ENCODE measurements at regions not wholly inside any gene's neighbourhood (a gene's known extent, or its start where the extent isn't known, plus 50 kb on each side); places are given as distances from the start of the nearest gene placed in this dataset.

GRCh38 chr9:1580215-1580614, 434.9 kb upstream of the SMARCA2 start:
- Histone ChIP-seq H2AFZ (ENCODE audit: low read depth, low read length) (no peak overlapping the region), H4K20me1 (ENCODE audit: insufficient read depth, low read length) (no peaks in the 10 kb centered on the region), H3K27me3 (ENCODE audit: insufficient read depth, low read length, poor library complexity) (no peaks in the 10 kb centered on the region), H3K9ac (ENCODE audit: low read depth, low read length) (no peak overlapping the region), H3K4me3 (ENCODE audit: low read depth in 1 of 2, low read length in 2 of 2) (no peak overlapping the region), H3K4me2 (ENCODE audit: insufficient read depth, low read length) (no peak overlapping the region), H3K27ac (ENCODE audit: low read length) (no peak overlapping the region), H3K4me1 (ENCODE audit: insufficient read depth, low read length) (no peaks in the 10 kb centered on the region), H3K36me3 (ENCODE audit: insufficient read depth, low read length) (no peaks in the 10 kb centered on the region), H3K9me3 (ENCODE audit: insufficient read depth, low read length, severe bottlenecking) (no peaks in the 10 kb centered on the region), H3K79me2 (ENCODE audit: insufficient read depth, low read length) (no peaks in the 10 kb centered on the region)
- TF ChIP-seq EZH2 (IDR thresholded peaks at IDR 0.05; ENCODE audit: borderline replicate concordance, low read depth, low read length, severe bottlenecking) (no peak), CTCF (IDR thresholded peaks at IDR 0.05; ENCODE audit: borderline replicate concordance, extremely low read depth, low read length, poor library complexity, severe bottlenecking) (no peak)
- DNase-seq, result no peak
- ATAC-seq (ENCODE audit: insufficient read depth, low read depth), result no peak

- TF ChIP-seq CTCF (IDR thresholded peaks at IDR 0.05; ENCODE audit: borderline replicate concordance, extremely low read depth, low read length, poor library complexity, severe bottlenecking), result no peak
- no peak for TF ChIP-seq EZH2 (IDR thresholded peaks at IDR 0.05; ENCODE audit: borderline replicate concordance, low read depth, low read length, severe bottlenecking)
- Histone ChIP-seq H3K9me3 (ENCODE audit: insufficient read depth, low read length, severe bottlenecking) (no peaks in the 10 kb centered on the region), H3K27me3 (ENCODE audit: insufficient read depth, low read length, poor library complexity) (no peaks in the 10 kb centered on the region), H4K20me1 (ENCODE audit: insufficient read depth, low read length) (no peaks in the 10 kb centered on the region), H3K4me2 (ENCODE audit: insufficient read depth, low read length) (no peak overlapping the region), H3K27ac (ENCODE audit: low read length) (no peak overlapping the region), H3K4me1 (ENCODE audit: insufficient read depth, low read length) (no peaks in the 10 kb centered on the region), H3K36me3 (ENCODE audit: insufficient read depth, low read length) (no peaks in the 10 kb centered on the region), H2AFZ (ENCODE audit: low read depth, low read length) (no peak overlapping the region), H3K4me3 (ENCODE audit: low read depth in 1 of 2, low read length in 2 of 2) (no peak overlapping the region), H3K9ac (ENCODE audit: low read depth, low read length) (no peak overlapping the region), H3K79me2 (ENCODE audit: insufficient read depth, low read length) (no peaks in the 10 kb centered on the region)
- no peak for ATAC-seq (ENCODE audit: insufficient read depth, low read depth)
- no peak for DNase-seq
Observed at GRCh38 chr9:1581926-1582325, 433.2 kb upstream of the SMARCA2 start.

- H3K27me3 ChIP-seq (ENCODE audit: insufficient read depth, low read length, poor library complexity), result no peaks in the 10 kb centered on the region
- no peak for TF ChIP-seq EZH2 (IDR thresholded peaks at IDR 0.05; ENCODE audit: borderline replicate concordance, low read depth, low read length, severe bottlenecking)
- no peak for TF ChIP-seq CTCF (IDR thresholded peaks at IDR 0.05; ENCODE audit: borderline replicate concordance, extremely low read depth, low read length, poor library complexity, severe bottlenecking)
- no peak overlapping the region for H3K4me2 ChIP-seq (ENCODE audit: insufficient read depth, low read length)
- H3K4me3 ChIP-seq (ENCODE audit: low read depth in 1 of 2, low read length in 2 of 2), result no peak overlapping the region
- no peak for ATAC-seq (ENCODE audit: insufficient read depth, low read depth)
- no peaks in the 10 kb centered on the region for H4K20me1 ChIP-seq (ENCODE audit: insufficient read depth, low read length)
- no peak overlapping the region for H2AFZ ChIP-seq (ENCODE audit: low read depth, low read length)
- H3K36me3 ChIP-seq (ENCODE audit: insufficient read depth, low read length), result no peaks in the 10 kb centered on the region
- DNase-seq, result no peak
- H3K9ac ChIP-seq (ENCODE audit: low read depth, low read length), result no peak overlapping the region
- H3K27ac ChIP-seq (ENCODE audit: low read length), result no peak overlapping the region
- H3K4me1 ChIP-seq (ENCODE audit: insufficient read depth, low read length), result no peaks in the 10 kb centered on the region
- H3K79me2 ChIP-seq (ENCODE audit: insufficient read depth, low read length), result no peaks in the 10 kb centered on the region
- H3K9me3 ChIP-seq (ENCODE audit: insufficient read depth, low read length, severe bottlenecking), result no peaks in the 10 kb centered on the region
Observed at GRCh38 chr9:1591310-1591709, 423.8 kb upstream of the SMARCA2 start.

- no peaks in the 10 kb centered on the region for H3K36me3 ChIP-seq (ENCODE audit: insufficient read depth, low read length)
- TF ChIP-seq EZH2 (IDR thresholded peaks at IDR 0.05; ENCODE audit: borderline replicate concordance, low read depth, low read length, severe bottlenecking) (no peak), CTCF (IDR thresholded peaks at IDR 0.05; ENCODE audit: borderline replicate concordance, extremely low read depth, low read length, poor library complexity, severe bottlenecking) (no peak)
- no peaks in the 10 kb centered on the region for H3K4me1 ChIP-seq (ENCODE audit: insufficient read depth, low read length)
- no peaks in the 10 kb centered on the region for H3K79me2 ChIP-seq (ENCODE audit: insufficient read depth, low read length)
- H3K27ac ChIP-seq (ENCODE audit: low read length), result no peak overlapping the region
- H3K4me2 ChIP-seq (ENCODE audit: insufficient read depth, low read length), result no peak overlapping the region
- DNase-seq, result no peak
- H3K4me3 ChIP-seq (ENCODE audit: low read depth in 1 of 2, low read length in 2 of 2), result no peak overlapping the region
- H3K9me3 ChIP-seq (ENCODE audit: insufficient read depth, low read length, severe bottlenecking), result no peaks in the 10 kb centered on the region
- H3K9ac ChIP-seq (ENCODE audit: low read depth, low read length), result no peak overlapping the region
- ATAC-seq (ENCODE audit: insufficient read depth, low read depth), result no peak
- H2AFZ ChIP-seq (ENCODE audit: low read depth, low read length), result no peak overlapping the region
- no peaks in the 10 kb centered on the region for H4K20me1 ChIP-seq (ENCODE audit: insufficient read depth, low read length)
- no peaks in the 10 kb centered on the region for H3K27me3 ChIP-seq (ENCODE audit: insufficient read depth, low read length, poor library complexity)
Observed at GRCh38 chr9:1598270-1598669, 416.9 kb upstream of the SMARCA2 start.

Measured in DND-41 (cell line).